Keratinocyte (primary cell): ENCODE measurements at regions not wholly inside any gene's neighbourhood (a gene's known extent, or its start where the extent isn't known, plus 50 kb on each side); places are given as distances from the start of the nearest gene placed in this dataset.

Source experiments
- EZH2 ChIP-seq: IDR thresholded peaks from one replicate; pipeline ENCODE4 v1.6.1; 2012; ENCODE audit warnings: inconsistent platforms, mild to moderate bottlenecking, low read length, moderate library complexity
- TF ChIP-seq, protein P1 (sequence below), 3 experiments: IDR thresholded peaks in 1 of 3; conservative IDR thresholded peaks in 1 of 3; optimal IDR thresholded peaks in 1 of 3; 2 replicates in 2 of 3; 3 replicates in 1 of 3; pipeline versions ENCODE3 to v1.5.1; 2011; ENCODE audit warnings: low read length in 3 of 3, mild to moderate bottlenecking in 3 of 3, moderate library complexity in 2 of 3, control low read depth in 1 of 3, inconsistent platforms in 1 of 3; ENCODE audit not compliant: insufficient read depth in 2 of 3; ENCODE audit errors: extremely low read depth in 1 of 3

DNA sequence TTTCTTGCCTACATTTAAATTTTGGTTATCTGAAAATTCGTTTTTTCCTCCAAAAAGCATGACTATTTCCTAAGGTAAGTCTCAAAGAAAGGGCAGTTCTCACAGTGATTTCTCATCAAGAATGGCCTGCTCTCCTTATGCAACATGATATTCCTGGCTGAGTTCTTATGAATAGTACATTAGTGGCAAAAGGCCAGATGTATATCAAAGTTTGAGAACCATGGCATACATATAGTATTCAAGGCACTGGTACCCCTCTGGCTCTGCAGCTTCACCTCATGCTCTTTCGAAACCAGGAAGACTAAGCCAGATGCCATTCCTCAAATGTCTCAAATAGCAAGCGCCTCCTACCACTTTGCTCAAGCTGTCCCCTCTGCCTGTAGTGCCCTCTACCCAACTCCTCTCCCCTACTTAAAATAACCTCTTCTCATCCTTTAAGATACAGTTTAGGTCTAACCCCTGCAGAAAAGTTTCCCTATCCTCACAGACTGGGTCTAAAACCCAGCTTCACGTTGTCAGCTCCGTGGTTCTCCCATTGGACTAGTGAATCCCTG lies 280.3 kb downstream of the HACE1 start:
- TF ChIP-seq, protein P1, sequence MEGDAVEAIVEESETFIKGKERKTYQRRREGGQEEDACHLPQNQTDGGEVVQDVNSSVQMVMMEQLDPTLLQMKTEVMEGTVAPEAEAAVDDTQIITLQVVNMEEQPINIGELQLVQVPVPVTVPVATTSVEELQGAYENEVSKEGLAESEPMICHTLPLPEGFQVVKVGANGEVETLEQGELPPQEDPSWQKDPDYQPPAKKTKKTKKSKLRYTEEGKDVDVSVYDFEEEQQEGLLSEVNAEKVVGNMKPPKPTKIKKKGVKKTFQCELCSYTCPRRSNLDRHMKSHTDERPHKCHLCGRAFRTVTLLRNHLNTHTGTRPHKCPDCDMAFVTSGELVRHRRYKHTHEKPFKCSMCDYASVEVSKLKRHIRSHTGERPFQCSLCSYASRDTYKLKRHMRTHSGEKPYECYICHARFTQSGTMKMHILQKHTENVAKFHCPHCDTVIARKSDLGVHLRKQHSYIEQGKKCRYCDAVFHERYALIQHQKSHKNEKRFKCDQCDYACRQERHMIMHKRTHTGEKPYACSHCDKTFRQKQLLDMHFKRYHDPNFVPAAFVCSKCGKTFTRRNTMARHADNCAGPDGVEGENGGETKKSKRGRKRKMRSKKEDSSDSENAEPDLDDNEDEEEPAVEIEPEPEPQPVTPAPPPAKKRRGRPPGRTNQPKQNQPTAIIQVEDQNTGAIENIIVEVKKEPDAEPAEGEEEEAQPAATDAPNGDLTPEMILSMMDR (optimal IDR thresholded peaks at IDR 0.05 in 1 of 3, IDR thresholded peaks at IDR 0.05 in 1 of 3, conservative IDR thresholded peaks at IDR 0.05 in 1 of 3; ENCODE audit: extremely low read depth in 1 of 3, insufficient read depth in 2 of 3, low read length in 3 of 3) = no peak
- TF ChIP-seq EZH2 = no peak
